ENCODE measurements at regions not wholly inside any gene's neighbourhood (a gene's known extent, or its start where the extent isn't known, plus 50 kb on each side); places are given as distances from the start of the nearest gene placed in this dataset.

- DNase-seq (ENCODE audit: extremely low read depth, insufficient read length) = no peak
Measured at GRCh38 chr1:232560940-232561339, 69.0 kb downstream of the SIPA1L2 start.

GRCh38 chr1:232558954-232559353 is 71.0 kb downstream of the SIPA1L2 start:
- no peak for DNase-seq (ENCODE audit: extremely low read depth, insufficient read length)
- Histone ChIP-seq H3K27me3 (replicated peaks; ENCODE audit: control insufficient read depth, insufficient read depth, low read length) (no peaks in the 10 kb centered on the region; the same call in 1 of the 2 replicates), H3K36me3 (ENCODE audit: control insufficient read depth, insufficient read depth, low read length) (no peaks in the 10 kb centered on the region), H3K4me3 (replicated peaks; ENCODE audit: low read depth, low read length) (no peak overlapping the region)
- TF ChIP-seq CTCF (IDR thresholded peaks at IDR 0.05; ENCODE audit: insufficient read depth, low read length, poor library complexity, severe bottlenecking) = no peak

More at GRCh38 chr1:232560940-232561339, 69.0 kb downstream of the SIPA1L2 start:
- H3K27me3 ChIP-seq (replicated peaks; ENCODE audit: control insufficient read depth, insufficient read depth, low read length) = no peaks in the 10 kb centered on the region; the same call in 1 of the 2 replicates
- H3K36me3 ChIP-seq (ENCODE audit: control insufficient read depth, insufficient read depth, low read length) = no peaks in the 10 kb centered on the region
- H3K4me3 ChIP-seq (replicated peaks; ENCODE audit: low read depth, low read length) = no peak overlapping the region
- no peak for TF ChIP-seq CTCF (IDR thresholded peaks at IDR 0.05; ENCODE audit: insufficient read depth, low read length, poor library complexity, severe bottlenecking)

- no peak for DNase-seq (ENCODE audit: extremely low read depth, insufficient read length)
- TF ChIP-seq CTCF (IDR thresholded peaks at IDR 0.05; ENCODE audit: insufficient read depth, low read length, poor library complexity, severe bottlenecking) = no peak
- Histone ChIP-seq H3K27me3 (replicated peaks; ENCODE audit: control insufficient read depth, insufficient read depth, low read length) (no peaks in the 10 kb centered on the region), H3K36me3 (ENCODE audit: control insufficient read depth, insufficient read depth, low read length) (no peaks in the 10 kb centered on the region), H3K4me3 (replicated peaks; ENCODE audit: low read depth, low read length) (no peak overlapping the region)
Measured at GRCh38 chr1:232557502-232558191, 72.3 kb downstream of the SIPA1L2 start.

- no peak for TF ChIP-seq CTCF (IDR thresholded peaks at IDR 0.05; ENCODE audit: insufficient read depth, low read length, poor library complexity, severe bottlenecking)
- DNase-seq (ENCODE audit: extremely low read depth, insufficient read length) = no peak
- Histone ChIP-seq H3K4me3 (replicated peaks; ENCODE audit: low read depth, low read length) (no peak overlapping the region), H3K36me3 (ENCODE audit: control insufficient read depth, insufficient read depth, low read length) (no peaks in the 10 kb centered on the region), H3K27me3 (replicated peaks; ENCODE audit: control insufficient read depth, insufficient read depth, low read length) (no peaks in the 10 kb centered on the region)
Measured at GRCh38 chr1:232557096-232557495, 72.8 kb downstream of the SIPA1L2 start.

GRCh38 chr1:232556351-232556750 is 73.6 kb downstream of the SIPA1L2 start:
- DNase-seq (ENCODE audit: extremely low read depth, insufficient read length) = no peak

More at GRCh38 chr1:232556351-232556750, 73.6 kb downstream of the SIPA1L2 start:
- Histone ChIP-seq H3K27me3 (replicated peaks; ENCODE audit: control insufficient read depth, insufficient read depth, low read length) (no peaks in the 10 kb centered on the region), H3K4me3 (replicated peaks; ENCODE audit: low read depth, low read length) (no peak overlapping the region), H3K36me3 (ENCODE audit: control insufficient read depth, insufficient read depth, low read length) (no peaks in the 10 kb centered on the region)
- TF ChIP-seq CTCF (IDR thresholded peaks at IDR 0.05; ENCODE audit: insufficient read depth, low read length, poor library complexity, severe bottlenecking) = no peak

Data from GM06990 (cell line).